ENCODE measurements at regions not wholly inside any gene's neighbourhood (a gene's known extent, or its start where the extent isn't known, plus 50 kb on each side); places are given as distances from the start of the nearest gene placed in this dataset.
"Not testable (repeated sequence)": the region's sequence is repeated elsewhere in the genome, so short reads cannot be mapped to it uniquely, and the experiment has no call there.

GRCh38 chr5:135176991-135177390 is 143.0 kb upstream of the PITX1 start:
- no peak for DNase-seq

GRCh38 chr5:135174315-135175096 is 140.5 kb upstream of the PITX1 start:
- no peak for DNase-seq

- no peak for DNase-seq
These were observed 139.7 kb upstream of the PITX1 start for GRCh38 chr5:135173662-135174290.

GRCh38 chr5:135172718-135173117 is 138.7 kb upstream of the PITX1 start:
- DNase-seq = no peak

- no peak for DNase-seq
These were observed 137.3 kb upstream of the PITX1 start for GRCh38 chr5:135171336-135171735.

- DNase-seq = no peak
These were observed 136.5 kb upstream of the PITX1 start for GRCh38 chr5:135170500-135170899.

GRCh38 chr5:135169753-135170152 is 135.7 kb upstream of the PITX1 start:
- no peak for DNase-seq

GRCh38 chr5:135167634-135168033 is 133.6 kb upstream of the PITX1 start:
- DNase-seq = no peak

GRCh38 chr5:135164873-135165614 is 131.0 kb upstream of the PITX1 start:
- not testable (repeated sequence) for DNase-seq

GRCh38 chr5:135163964-135164363 is 129.9 kb upstream of the PITX1 start:
- no peak for DNase-seq

- no peak for DNase-seq
These were observed 129.4 kb upstream of the PITX1 start for GRCh38 chr5:135163391-135163790.

GRCh38 chr5:135162661-135163265 is 128.7 kb upstream of the PITX1 start:
- DNase-seq = no peak

- no peak for DNase-seq
These were observed 127.2 kb upstream of the PITX1 start for GRCh38 chr5:135161221-135161620.

- no peak for DNase-seq
These were observed 126.1 kb upstream of the PITX1 start for GRCh38 chr5:135160036-135160675.

- no peak for DNase-seq
These were observed 125.6 kb upstream of the PITX1 start for GRCh38 chr5:135159626-135160025.

- DNase-seq = no peak
These were observed 125.0 kb upstream of the PITX1 start for GRCh38 chr5:135158982-135159381.

- DNase-seq = no peak
These were observed 124.3 kb upstream of the PITX1 start for GRCh38 chr5:135158314-135158697.

GRCh38 chr5:135157421-135158313 is 123.6 kb upstream of the PITX1 start:
- DNase-seq = no peak

GRCh38 chr5:135156715-135157404 is 122.8 kb upstream of the PITX1 start:
- no peak for DNase-seq

GRCh38 chr5:135156337-135156714 is 122.3 kb upstream of the PITX1 start:
- no peak for DNase-seq

- DNase-seq = no peak
These were observed 121.7 kb upstream of the PITX1 start for GRCh38 chr5:135155616-135156214.

Data from CD4-positive, alpha-beta T cell treated with Interleukin-15 for 1 hour (primary cell).